ENCODE measurements at regions not wholly inside any gene's neighbourhood (a gene's known extent, or its start where the extent isn't known, plus 50 kb on each side); places are given as distances from the start of the nearest gene placed in this dataset.

DNA sequence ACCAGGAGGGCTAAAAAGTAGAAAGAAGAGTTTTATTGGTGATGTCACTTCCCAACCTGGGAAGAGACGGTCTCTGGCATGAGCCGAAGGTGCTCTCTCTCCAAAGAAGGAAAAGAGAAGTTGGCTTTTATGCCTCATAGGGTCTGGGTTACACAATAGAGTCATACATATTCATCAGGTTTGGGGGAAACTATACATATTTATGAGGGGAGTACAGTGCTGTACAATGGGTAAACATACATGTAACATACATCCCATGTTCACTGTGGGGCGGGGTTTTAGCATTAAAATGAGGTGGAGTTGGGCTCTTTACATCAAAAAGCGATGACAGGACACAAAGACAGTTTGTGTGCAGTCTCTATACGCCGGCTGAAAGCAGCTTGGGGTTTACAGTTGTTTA, 701.7 kb downstream of the TYW1 start:
- no peak for DNase-seq

DNA sequence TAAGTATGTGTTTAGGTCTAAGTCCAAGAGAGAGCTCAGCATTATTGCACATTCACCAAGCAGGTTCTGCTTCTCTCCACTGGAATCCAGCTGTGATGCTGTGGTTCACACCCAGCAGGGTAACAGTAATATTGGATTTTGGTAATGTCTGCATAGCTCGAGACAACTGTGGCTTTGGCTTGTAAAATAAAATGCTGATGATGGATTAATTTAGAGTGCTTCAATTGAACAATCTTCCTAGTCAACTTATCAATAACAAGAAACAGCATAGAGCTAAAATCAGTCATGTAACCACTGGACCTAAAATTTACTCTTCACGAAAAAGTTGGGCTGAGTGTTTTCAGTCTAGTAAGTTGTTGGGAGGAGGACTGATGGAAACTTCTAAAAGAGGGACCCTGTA, 709.2 kb downstream of the TYW1 start:
- no peak for DNase-seq

DNA sequence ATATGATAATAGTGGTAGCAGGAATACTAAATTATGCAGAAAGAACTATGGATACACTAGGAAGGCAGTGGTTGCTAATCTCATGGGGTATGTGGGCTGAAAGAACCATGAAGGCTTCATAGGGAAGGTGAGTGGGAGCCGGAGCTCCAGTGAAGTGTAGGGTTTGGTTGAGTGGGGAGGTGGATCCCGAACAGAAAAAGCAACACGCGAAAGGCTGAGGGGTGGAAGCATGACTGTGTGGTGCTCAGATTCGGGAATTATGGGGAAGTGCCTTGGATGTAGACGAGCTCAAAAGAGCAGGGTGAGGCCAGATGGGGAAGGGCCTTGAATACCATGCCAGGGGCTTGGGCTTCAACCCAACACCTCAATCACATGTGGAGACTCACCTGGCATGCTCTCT, 715.1 kb downstream of the TYW1 start:
- DNase-seq, result no peak

DNA sequence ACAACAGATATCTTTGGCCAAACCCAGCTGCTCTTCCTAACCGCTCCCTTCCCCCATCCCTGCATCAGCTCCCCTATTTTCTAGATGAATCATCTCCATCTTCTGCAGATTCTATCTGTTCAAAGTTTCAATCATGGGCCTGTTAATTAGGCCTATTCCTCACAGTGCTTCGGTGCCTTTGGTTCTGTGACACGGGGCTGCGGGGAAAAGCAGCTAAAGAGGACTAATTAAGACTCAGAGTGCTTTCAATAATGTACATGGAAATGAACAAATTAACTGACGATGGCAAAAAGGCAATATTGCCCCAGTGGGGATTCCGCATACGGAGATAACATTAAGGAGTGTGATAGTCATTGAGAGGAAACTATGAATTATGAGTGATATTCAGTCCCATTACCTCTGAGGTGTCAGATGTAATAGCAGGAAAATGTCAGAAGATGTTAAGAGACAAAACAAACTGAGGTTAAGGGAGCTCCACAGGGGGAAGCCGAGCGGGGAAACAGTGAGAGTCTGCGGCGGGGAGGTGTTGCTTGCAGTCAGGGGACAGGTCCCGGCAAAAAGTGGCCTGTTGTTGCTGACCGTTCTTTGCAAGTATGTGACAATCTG, 716.9 kb downstream of the TYW1 start:
- no peak for DNase-seq

DNA sequence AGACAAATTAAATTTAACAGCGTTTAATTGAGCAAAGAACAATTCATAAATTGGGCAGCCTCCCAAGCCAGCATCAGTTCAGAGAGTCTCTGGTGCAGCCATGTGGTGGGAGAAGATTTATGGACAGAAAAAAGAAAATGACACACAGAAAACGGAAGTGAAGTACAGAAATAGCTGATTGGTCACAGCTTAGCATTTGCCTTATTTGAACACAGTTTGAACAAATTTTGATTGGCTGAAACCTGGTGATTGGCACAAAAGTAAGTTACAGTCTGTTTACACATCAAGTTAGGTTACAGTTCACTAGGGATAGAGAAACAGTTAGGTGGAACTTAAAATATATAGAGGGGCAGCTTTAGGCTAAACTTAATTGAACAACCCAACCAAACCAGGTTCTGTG, 720.1 kb downstream of the TYW1 start:
- DNase-seq, result no peak

DNA sequence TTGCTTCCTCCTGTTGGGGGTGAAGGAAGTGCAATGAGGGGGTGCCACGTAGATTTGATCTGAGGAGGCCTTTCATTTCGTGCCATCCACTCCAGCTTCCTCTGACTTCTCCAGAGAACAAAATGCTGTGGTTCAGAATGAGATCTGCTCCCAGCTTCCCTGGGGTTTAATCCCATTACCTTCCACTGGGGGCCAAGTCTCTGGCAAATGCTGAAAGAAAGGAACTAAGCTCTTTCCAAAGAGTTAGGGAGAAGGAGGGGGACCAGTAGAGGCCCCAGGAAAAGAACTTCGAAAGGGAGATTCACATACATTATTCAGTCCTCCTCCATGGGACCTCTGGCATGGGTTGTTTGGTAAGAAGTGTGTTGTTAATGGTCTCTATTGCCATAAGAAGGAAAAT, 727.0 kb downstream of the TYW1 start:
- no peak for DNase-seq

DNA sequence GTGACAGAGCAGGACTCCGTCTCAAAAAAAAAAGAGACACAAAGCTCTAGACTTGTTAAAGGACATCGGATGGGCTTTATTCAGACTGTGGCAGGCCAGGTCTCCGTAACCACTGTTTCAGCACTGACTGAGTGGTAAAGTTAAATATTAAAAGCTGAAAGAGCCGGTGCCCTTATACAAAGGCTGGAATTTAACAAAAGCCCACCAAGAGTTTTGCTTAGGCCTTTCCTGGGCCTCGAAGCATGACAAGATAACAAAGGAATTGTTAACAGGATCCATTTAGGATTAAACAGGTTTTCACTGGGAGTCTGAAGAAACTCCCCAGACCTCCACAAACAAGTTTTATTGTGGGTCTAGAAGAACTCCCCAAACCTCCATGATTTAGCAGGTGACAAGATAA, 727.8 kb downstream of the TYW1 start:
- no peak for DNase-seq

DNA sequence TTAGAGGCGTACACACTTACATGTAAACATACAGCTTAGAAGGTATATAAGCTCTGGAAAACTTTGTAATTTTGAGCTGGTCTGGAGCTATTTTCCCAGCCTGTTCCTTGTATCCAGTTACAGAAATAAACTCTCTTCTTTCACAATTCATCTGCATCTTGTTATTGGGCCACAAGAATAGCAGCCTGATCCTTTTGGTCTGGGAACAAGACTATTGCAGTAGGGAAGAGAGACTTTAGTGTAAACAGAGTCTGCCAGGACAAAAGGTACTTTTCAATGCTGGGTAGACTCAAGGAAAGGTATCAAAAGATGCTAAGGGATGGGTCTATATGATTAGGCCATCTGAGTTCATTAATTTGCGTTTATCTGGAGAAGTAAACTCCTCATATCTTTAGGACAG, 728.3 kb downstream of the TYW1 start:
- no peak for DNase-seq

DNA sequence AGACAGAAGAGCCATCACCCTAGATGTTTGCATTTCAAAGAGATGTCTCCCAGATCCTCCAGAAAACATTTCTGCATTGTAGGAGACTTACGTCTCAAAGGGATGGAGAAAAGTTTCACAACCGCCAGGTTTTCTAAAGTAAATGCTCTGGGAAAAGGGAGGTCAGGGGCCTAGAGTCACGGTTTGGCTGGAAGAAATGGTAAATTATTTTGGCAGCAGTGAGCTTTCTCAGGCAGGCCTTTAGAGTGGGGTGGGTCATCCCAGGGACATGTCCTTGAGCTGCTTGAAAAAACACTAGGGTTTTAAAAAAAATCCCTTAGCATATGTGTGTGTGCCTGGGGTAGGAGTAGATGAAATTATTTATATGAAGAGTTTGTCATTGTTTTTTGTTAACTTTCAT, 728.8 kb downstream of the TYW1 start:
- no peak for DNase-seq

DNA sequence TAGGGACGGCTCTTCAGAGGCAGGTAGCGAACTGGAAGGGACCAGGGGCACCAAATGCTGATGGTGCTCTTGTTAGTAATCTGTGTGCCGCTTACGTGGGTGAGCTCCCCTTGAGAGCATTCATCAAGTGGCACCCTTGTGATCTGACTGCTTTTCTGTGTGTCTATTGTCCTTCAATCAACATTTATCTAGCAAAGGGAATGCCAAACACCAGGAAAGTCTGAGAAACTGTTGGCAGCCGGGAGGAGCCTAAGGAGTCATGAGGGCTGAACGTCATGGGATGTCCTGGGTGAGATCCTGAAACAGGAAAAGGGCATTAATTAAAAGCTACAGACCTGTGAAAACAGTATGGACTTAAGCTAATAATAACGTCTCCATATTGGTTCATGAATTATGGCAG, 733.1 kb downstream of the TYW1 start:
- DNase-seq, result no peak

DNA sequence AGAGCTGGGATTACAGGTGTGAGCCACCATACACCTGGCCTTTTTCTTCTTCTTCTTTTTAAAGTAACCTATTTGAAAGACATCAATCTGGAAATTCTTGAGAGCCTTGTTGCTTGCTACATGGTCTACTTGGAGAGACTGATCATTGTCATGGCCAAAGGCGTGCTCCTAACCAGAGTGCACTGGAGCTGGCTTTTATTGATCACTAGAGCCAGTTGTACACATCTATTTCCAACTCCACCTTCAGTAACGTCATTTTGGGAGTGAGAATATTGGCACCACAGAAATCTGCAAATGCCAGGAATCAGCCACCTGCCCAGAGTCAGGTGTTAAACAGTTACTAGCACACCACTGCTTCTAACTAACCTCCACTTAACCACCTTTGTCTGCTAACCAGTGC, 735.1 kb downstream of the TYW1 start:
- DNase-seq, result no peak

DNA sequence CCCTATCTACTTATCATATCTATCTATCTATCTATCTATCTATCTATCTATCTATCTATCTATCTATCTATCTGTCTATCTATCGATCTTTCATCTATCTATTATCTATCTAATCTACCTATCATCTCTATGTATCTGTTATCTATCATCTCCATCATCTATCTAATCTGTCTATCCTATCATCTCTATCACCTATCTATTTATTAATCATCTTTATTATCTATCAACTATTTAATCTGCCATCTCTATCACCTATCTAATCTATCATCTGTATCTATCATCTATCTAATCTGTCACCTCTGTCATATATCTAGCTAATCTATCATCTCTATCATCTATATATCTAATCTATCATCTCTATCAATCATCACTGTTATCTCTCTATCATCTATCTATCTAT, 736.3 kb downstream of the TYW1 start:
- no peak for DNase-seq

DNA sequence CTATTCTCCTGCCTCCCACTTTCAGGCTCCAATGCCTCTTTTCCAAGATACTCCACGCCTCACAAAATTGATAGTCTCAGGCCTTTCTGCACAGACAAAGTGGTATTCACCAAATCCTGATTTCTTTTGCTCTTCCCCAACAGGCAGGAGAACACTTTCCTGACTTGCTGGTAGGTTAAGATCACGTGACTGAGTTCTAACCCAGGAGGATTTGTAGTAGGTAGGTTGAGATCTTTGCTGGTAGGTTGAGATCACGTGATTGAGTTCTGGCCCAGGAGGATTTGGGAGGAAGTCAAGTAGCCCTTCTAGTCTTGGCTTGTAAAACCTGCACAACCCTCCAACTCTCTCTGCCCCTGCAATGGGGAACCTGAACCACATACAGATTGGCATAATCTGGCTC, 741.5 kb downstream of the TYW1 start:
- no peak for DNase-seq

DNA sequence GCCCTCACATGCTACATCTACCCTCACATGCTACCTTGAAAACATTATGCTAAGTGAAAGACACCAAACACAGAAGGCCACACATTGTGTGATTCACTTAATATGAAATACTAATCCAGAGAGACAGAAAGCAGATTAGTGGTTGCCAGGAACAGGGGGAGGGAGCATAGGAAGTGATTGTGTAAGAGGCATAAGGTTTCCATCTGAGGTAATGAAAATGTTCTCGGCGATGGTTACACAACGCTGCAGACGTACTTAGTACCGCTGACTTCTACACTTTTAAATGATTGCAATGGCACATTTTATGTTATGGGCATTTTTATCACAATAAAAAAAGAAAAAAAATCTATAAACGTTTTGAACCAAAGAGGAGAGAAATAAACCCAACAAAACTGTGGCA, 742.3 kb downstream of the TYW1 start:
- peak; percentile 1 for DNase-seq

DNA sequence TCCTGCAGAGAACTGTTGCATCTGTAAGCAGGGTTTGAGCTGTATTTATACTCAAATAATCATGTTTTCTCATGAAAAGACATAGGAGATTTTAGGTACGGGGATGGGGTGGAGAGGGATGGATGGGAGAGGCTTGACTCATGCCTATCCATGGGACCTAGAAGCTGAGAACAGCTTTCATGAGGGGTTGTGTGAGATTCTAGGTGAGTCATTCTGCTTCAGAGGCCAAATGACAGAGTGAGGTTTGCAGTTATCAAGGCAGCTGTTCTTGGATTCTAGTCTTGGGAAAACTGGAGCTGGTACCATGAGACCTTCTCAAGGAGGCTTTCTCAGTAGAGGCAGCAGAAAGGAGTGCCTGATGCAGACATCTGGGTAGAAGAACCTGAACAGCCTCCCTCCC, 746.9 kb downstream of the TYW1 start:
- DNase-seq, result no peak

DNA sequence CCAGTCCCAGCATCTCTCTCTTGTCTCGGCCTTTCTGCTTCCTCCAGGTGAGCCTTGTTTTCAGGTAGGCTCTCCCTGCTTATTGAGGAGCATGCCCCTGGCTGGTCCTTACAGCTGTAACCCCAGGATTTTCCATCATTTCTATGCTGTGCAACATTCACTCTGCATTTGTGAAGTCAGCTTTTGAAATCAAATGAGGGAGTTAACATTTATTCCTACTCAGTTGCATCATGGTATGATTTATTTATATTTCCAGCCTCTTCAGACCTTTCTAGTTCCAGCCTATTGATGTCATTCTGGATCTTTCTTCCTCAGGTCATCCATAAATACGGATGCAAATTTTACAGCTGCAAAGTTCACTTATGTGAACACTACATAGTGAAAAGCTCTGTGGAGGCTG, 755.6 kb downstream of the TYW1 start:
- no peak for DNase-seq

DNA sequence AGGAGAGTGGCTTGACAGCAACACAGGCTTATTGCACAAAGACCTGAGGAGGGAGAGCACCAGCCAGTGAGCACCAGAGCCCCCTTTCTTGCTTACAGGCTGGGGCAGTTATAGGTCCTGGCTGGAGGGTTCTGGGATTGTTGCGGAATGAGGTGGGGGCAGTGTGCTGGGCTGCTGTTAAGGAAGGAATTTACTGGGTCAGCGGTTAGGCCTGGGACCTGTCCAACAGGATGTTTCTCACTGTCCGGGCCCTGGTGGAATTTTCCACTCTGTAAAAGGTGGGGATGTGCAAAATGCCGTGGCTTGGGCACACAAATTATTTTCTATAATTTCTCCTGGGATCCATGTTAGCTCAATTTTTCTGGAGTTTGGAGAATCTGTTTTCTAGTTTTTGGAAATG, 757.3 kb downstream of the TYW1 start:
- no peak for DNase-seq

DNA sequence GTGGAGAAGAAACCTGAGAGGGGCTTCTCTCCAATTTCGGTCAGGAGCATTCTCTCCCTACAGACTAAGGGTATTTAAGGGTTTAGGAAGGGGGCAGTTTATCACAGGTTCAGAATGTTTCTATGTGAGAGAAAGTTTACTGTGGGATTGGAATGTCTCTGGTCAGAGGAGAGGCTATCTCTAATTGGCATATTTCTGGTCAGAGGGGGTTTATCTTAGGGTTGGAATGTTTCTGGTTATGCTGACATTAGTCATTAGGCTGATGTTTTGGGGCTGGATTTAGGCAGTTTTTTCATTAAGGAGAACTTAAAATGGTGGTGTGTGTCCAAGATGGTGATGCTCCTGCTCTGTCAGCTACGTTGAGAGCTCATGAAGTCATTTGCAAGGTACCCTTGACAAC, 758.0 kb downstream of the TYW1 start:
- DNase-seq, result no peak

DNA sequence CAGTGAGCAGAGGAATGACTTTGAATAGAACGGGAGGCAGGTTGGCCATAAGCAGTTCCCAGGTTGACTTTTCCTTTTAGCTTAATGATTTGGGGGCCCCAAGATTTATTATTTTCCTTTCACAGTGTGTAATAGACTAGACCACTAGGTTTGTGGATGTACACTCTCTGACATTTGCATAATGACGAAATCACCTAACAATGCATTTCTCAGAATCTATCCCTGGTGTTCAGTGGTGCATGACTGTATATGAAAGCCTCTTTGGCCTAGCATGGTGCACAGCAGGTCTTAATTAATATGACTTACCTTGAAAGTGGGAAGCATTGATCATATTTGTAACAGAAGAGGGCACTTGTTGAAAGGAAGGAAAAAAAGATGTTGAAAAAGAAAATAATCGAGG, 761.9 kb downstream of the TYW1 start:
- no peak for DNase-seq

DNA sequence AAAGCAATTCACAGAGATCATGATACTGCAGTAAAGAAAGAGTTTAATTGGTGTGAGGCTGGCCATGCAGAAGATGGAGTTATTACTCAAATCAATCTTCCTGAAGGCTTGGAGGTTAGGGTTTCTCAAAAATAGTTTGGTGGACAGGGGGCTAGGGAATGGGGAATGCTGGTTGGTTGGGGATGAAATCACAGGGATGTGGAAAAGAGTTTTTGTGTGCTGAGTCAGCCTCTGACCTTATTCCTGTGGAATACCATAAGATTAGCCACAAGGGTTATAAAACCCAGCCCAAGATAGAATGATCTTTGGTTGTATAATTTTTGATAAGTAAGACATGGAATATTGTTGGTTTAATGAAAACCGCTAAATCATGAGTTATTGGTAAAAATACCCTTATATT, 764.3 kb downstream of the TYW1 start:
- DNase-seq, result no peak

DNA sequence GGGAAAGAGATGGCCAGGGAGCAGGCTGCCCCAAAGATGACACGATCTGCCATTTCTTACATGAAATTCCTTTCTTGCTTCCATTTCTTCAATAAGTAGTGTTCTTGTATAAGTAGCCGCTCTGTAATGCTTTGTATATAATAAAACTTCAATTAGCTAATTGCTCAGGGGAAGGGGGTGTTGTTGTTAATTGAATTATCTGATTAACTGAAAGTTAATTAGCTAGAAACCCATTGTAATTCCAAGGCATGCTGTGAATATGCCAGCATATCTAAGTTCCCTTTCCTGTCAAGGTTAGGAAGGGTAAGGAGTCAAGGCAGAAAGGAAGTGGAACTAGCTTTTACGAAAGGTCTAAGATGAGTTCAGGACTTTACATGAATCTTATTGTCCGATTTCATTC, 765.9 kb downstream of the TYW1 start:
- DNase-seq, result no peak

DNA sequence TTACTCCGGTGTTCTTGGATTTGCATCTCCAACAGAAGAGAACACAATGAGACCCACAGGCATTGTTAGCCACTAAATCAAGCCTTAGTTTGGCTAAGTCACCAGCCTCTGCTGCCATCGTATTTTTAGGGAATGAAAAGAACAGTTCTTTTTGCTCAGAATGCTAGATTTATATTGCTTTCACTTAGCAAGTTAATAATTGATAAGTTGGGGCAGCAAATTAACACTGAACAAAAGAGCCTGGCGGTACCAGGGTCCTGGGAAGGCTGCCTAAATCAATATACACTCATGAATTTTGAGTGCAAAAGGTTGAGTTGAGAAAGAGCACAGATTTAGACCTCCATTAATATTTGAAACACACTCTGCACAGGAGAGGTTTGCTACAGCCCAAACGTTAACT, 767.7 kb downstream of the TYW1 start:
- DNase-seq, result no peak

DNA sequence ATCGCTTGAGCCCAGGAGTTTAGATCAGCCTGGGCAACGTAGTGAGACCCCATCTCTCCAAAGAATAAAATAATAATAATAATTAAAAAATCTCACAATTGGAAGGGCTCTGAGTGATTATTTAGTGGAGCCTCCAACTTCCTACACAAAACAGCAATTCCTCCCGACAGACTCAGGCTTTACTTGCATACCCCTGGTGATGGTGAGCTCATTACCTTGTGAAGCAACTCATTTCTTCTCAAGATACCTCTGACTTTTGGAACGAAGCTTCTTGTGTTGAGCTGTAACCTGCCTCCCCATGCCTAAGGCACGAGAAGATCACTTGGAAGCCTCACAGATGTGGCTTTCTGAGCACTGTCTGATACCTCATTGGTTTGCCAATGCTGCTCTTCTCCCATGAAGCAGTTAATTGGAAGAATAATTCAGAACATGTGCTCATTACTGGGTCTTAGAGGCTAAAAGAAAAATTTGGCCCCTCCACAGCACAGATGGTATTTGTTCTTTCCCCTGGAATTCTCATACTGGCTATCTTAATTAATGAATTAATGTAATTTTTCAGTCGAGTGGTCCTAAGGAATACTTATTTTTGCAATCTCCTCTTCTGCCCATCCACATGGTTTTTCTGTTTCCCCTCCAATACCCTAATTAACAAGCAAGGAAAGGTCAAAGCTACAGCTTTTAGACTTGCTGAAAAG, 769.0 kb downstream of the TYW1 start:
- no peak for DNase-seq

DNA sequence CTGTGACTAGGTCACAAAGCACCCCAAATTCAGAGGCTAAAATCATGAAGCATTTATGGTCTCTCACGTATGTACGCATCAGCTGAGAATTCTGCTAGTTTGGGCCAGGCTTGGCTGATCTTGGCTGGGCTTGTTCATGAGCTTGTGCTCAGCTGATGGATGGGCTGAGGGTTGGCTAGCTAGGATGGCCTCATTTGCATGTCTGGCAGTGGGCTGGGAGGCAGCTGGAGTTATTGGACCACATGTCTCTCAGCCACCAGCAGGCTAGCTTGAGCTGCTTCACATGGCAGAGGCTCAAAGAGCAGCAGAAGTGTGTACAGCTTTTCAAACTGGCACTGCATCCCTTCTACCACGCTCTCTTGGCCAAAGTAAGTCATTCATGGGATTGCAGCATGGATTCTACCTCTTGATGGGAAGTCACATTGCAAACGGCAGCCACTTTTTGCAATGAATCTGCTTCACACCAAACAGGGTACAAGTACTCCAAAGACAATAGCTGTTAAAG, 770.3 kb downstream of the TYW1 start:
- DNase-seq, result no peak

All from DMS 273 treated with DMSO at 0.1 percent for 48 hours (cell line).